T-helper 2 cell treated with Interferon-gamma antibody and Interleukin-4, amounts not matched to agents 5 μg/mL and 100 μg/mL, for 36 hours (primary cell): ENCODE measurements at regions not wholly inside any gene's neighbourhood (a gene's known extent, or its start where the extent isn't known, plus 50 kb on each side); places are given as distances from the start of the nearest gene placed in this dataset.

Experiments used
- DNase-seq: peaks from one replicate; pipeline ENCODE4 v3.0.0; 2021; ENCODE audit warnings: low spot score
- H3K27ac Mint-ChIP-seq: one replicate; pipeline ENCODE4 v1.8.0; 2021; ENCODE audit warnings: mild to moderate bottlenecking, mixed read lengths
- H3K27me3 Mint-ChIP-seq: one replicate; pipeline ENCODE4 v1.8.0; 2021; ENCODE audit warnings: low read depth, mixed read lengths
- H3K36me3 Mint-ChIP-seq: one replicate; pipeline ENCODE4 v1.8.0; 2021; ENCODE audit warnings: low read depth, mixed read lengths
- H3K4me1 Mint-ChIP-seq: one replicate; pipeline ENCODE4 v1.8.0; 2021; ENCODE audit warnings: low read depth, mixed read lengths
- H3K4me3 Mint-ChIP-seq: one replicate; pipeline ENCODE4 v1.8.0; 2022; ENCODE audit warnings: mild to moderate bottlenecking, moderate library complexity, mixed read lengths
- H3K9me3 Mint-ChIP-seq: one replicate; pipeline ENCODE4 v1.8.0; 2021; ENCODE audit warnings: mixed read lengths

GRCh38 chr3:180161770-180162169 is 125.0 kb upstream of the PEX5L start:
- no peaks in the 10 kb centered on the region for H3K27me3 Mint-ChIP-seq
- no peaks in the 10 kb centered on the region for H3K9me3 Mint-ChIP-seq
- H3K4me3 Mint-ChIP-seq, result no peak overlapping the region
- H3K36me3 Mint-ChIP-seq, result no peaks in the 10 kb centered on the region
- no peaks in the 10 kb centered on the region for H3K4me1 Mint-ChIP-seq
- no peak for DNase-seq
- H3K27ac Mint-ChIP-seq, result no peak overlapping the region

- H3K27ac Mint-ChIP-seq, result no peak overlapping the region
- H3K4me3 Mint-ChIP-seq, result no peak overlapping the region
- H3K36me3 Mint-ChIP-seq, result no peaks in the 10 kb centered on the region
- H3K9me3 Mint-ChIP-seq, result no peaks in the 10 kb centered on the region
- H3K4me1 Mint-ChIP-seq, result no peaks in the 10 kb centered on the region
- H3K27me3 Mint-ChIP-seq, result no peaks in the 10 kb centered on the region
- no peak for DNase-seq
Measured at GRCh38 chr3:180175572-180175971, 138.8 kb upstream of the PEX5L start.

- DNase-seq, result no peak
- Mint-ChIP-seq H3K27ac (no peak overlapping the region), H3K36me3 (no peaks in the 10 kb centered on the region), H3K27me3 (no peaks in the 10 kb centered on the region), H3K9me3 (no peaks in the 10 kb centered on the region), H3K4me3 (no peak overlapping the region), H3K4me1 (no peaks in the 10 kb centered on the region)
Measured at GRCh38 chr3:180176059-180176458, 139.3 kb upstream of the PEX5L start.

GRCh38 chr3:180177255-180177654 is 140.5 kb upstream of the PEX5L start:
- no peak overlapping the region for H3K4me3 Mint-ChIP-seq
- no peaks in the 10 kb centered on the region for H3K9me3 Mint-ChIP-seq
- no peaks in the 10 kb centered on the region for H3K36me3 Mint-ChIP-seq
- no peak overlapping the region for H3K27ac Mint-ChIP-seq
- H3K4me1 Mint-ChIP-seq, result no peaks in the 10 kb centered on the region
- no peaks in the 10 kb centered on the region for H3K27me3 Mint-ChIP-seq
- DNase-seq, result no peak

GRCh38 chr3:180179562-180179961 is 142.8 kb upstream of the PEX5L start:
- Mint-ChIP-seq H3K27ac (no peak overlapping the region), H3K27me3 (no peaks in the 10 kb centered on the region), H3K4me3 (no peak overlapping the region), H3K9me3 (no peaks in the 10 kb centered on the region), H3K4me1 (no peaks in the 10 kb centered on the region), H3K36me3 (no peaks in the 10 kb centered on the region)
- no peak for DNase-seq

- Mint-ChIP-seq H3K27ac (no peak overlapping the region), H3K9me3 (no peaks in the 10 kb centered on the region), H3K4me1 (no peaks in the 10 kb centered on the region), H3K27me3 (no peaks in the 10 kb centered on the region), H3K36me3 (no peaks in the 10 kb centered on the region), H3K4me3 (no peak overlapping the region)
- DNase-seq, result no peak
Measured at GRCh38 chr3:180180795-180181194, 144.1 kb upstream of the PEX5L start.

- Mint-ChIP-seq H3K4me3 (no peak overlapping the region), H3K9me3 (no peaks in the 10 kb centered on the region), H3K4me1 (no peaks in the 10 kb centered on the region), H3K27me3 (no peaks in the 10 kb centered on the region), H3K27ac (no peak overlapping the region), H3K36me3 (no peaks in the 10 kb centered on the region)
- no peak for DNase-seq
Measured at GRCh38 chr3:180181387-180181786, 144.7 kb upstream of the PEX5L start.

- Mint-ChIP-seq H3K9me3 (no peaks in the 10 kb centered on the region), H3K36me3 (no peaks in the 10 kb centered on the region), H3K27ac (no peak overlapping the region), H3K4me3 (no peak overlapping the region), H3K27me3 (no peaks in the 10 kb centered on the region), H3K4me1 (no peaks in the 10 kb centered on the region)
- DNase-seq, result no peak
Measured at GRCh38 chr3:180183346-180183745, 146.6 kb upstream of the PEX5L start.

- H3K4me3 Mint-ChIP-seq, result no peak overlapping the region
- no peak overlapping the region for H3K27ac Mint-ChIP-seq
- H3K4me1 Mint-ChIP-seq, result no peaks in the 10 kb centered on the region
- no peaks in the 10 kb centered on the region for H3K27me3 Mint-ChIP-seq
- H3K36me3 Mint-ChIP-seq, result no peaks in the 10 kb centered on the region
- H3K9me3 Mint-ChIP-seq, result no peaks in the 10 kb centered on the region
- DNase-seq, result no peak
Measured at GRCh38 chr3:180184816-180185215, 148.1 kb upstream of the PEX5L start.

GRCh38 chr3:180185650-180186049 is 148.9 kb upstream of the PEX5L start:
- Mint-ChIP-seq H3K4me3 (no peak overlapping the region), H3K27me3 (no peaks in the 10 kb centered on the region), H3K4me1 (no peaks in the 10 kb centered on the region), H3K27ac (no peak overlapping the region), H3K36me3 (no peaks in the 10 kb centered on the region), H3K9me3 (no peaks in the 10 kb centered on the region)
- no peak for DNase-seq

GRCh38 chr3:180188512-180189309 is 152.0 kb upstream of the PEX5L start:
- H3K4me3 Mint-ChIP-seq, result no peak overlapping the region
- no peak for DNase-seq
- no peaks in the 10 kb centered on the region for H3K36me3 Mint-ChIP-seq
- peak overlapping the region; percentile 18 for H3K27ac Mint-ChIP-seq
- H3K9me3 Mint-ChIP-seq, result no peaks in the 10 kb centered on the region
- no peaks in the 10 kb centered on the region for H3K4me1 Mint-ChIP-seq
- H3K27me3 Mint-ChIP-seq, result no peaks in the 10 kb centered on the region

- peak overlapping the region; percentile 18 for H3K27ac Mint-ChIP-seq
- no peak overlapping the region for H3K4me3 Mint-ChIP-seq
- no peak for DNase-seq
- H3K9me3 Mint-ChIP-seq, result no peaks in the 10 kb centered on the region
- H3K27me3 Mint-ChIP-seq, result no peaks in the 10 kb centered on the region
- H3K36me3 Mint-ChIP-seq, result no peaks in the 10 kb centered on the region
- no peaks in the 10 kb centered on the region for H3K4me1 Mint-ChIP-seq
Measured at GRCh38 chr3:180189310-180189648, 152.5 kb upstream of the PEX5L start.

- Mint-ChIP-seq H3K4me3 (no peak overlapping the region), H3K27ac (no peak overlapping the region), H3K9me3 (no peaks in the 10 kb centered on the region), H3K27me3 (no peaks in the 10 kb centered on the region), H3K4me1 (no peaks in the 10 kb centered on the region), H3K36me3 (no peaks in the 10 kb centered on the region)
- DNase-seq, result no peak
Measured at GRCh38 chr3:180196658-180197057, 159.9 kb upstream of the PEX5L start.

- H3K9me3 Mint-ChIP-seq, result no peaks in the 10 kb centered on the region
- H3K27me3 Mint-ChIP-seq, result no peaks in the 10 kb centered on the region
- H3K27ac Mint-ChIP-seq, result no peak overlapping the region
- H3K4me1 Mint-ChIP-seq, result no peaks in the 10 kb centered on the region
- DNase-seq, result no peak
- H3K4me3 Mint-ChIP-seq, result no peak overlapping the region
- no peaks in the 10 kb centered on the region for H3K36me3 Mint-ChIP-seq
Measured at GRCh38 chr3:180199417-180199995, 162.8 kb upstream of the PEX5L start.

- Mint-ChIP-seq H3K4me3 (no peak overlapping the region), H3K36me3 (no peaks in the 10 kb centered on the region), H3K4me1 (no peaks in the 10 kb centered on the region), H3K27me3 (no peaks in the 10 kb centered on the region), H3K27ac (no peak overlapping the region), H3K9me3 (peaks cover under 1% of the 10 kb centered on the region)
- DNase-seq, result no peak
Measured at GRCh38 chr3:180215866-180216265, 179.1 kb upstream of the PEX5L start.
